ENCODE measurements at regions not wholly inside any gene's neighbourhood (a gene's known extent, or its start where the extent isn't known, plus 50 kb on each side); places are given as distances from the start of the nearest gene placed in this dataset.

GRCh38 chr9:99623780-99624364 is 197.8 kb upstream of the NR4A3 start:
- TF ChIP-seq CTCF (IDR thresholded peaks at IDR 0.05) (no peak), POLR2A (IDR thresholded peaks at IDR 0.05) (no peak)
